GM11168 (cell line): ENCODE measurements at regions not wholly inside any gene's neighbourhood (a gene's known extent, or its start where the extent isn't known, plus 50 kb on each side); places are given as distances from the start of the nearest gene placed in this dataset.

Experiments used
- in situ Hi-C: fragments of 300-500 bp; cut with MboI; formaldehyde crosslinking; loops from one replicate; pipeline ENCODE4 v1.12.0; 2022; ENCODE audit warnings: low sequenced_read_pairs; ENCODE audit not compliant: unreplicated experiment

DNA sequence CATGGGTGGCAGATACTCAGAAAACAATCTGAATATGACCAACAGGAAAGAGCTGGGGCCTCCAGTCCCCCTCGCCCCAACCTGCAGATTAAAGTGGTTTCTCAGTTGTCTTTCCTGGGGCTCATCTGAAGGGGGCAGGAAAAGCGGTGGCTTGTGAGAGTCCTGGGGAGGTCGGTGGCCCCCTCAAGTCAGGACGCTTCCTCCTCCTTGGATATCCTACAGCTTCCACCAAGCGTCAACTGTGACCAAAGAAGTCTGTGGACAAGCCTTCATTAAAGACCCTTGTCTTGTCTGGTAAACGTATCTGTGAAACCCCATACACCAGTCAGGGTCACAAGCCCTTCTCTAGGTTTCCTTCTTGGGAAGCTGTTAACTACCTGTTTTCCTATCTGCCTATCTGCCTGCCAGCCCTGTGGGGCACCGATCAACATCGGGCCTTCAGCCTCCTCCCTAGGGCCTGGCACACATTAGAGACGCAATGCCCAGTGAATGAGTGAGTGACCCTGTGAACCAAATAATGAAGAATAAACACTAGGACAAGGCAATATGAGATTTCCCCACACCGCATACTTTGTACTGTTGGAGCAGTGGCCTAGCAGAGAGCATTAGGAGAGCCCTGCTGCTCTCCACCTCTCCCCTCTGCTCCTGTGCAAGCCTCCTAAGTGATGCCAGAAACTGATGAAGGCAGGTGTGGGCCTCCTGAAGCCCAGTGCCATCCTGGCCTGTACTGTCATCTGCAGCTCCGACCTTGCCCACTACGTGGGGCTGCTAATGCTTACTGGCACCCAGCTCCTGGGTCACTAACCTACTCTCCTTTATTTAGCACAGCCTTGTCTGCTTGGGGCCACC, 1317.8 kb downstream of the UQCRFS1 start:
- in situ Hi-C loops, result no loop called here

GRCh38 chr19:27892500-27892899, 1320.5 kb downstream of the UQCRFS1 start:
- in situ Hi-C loops, result no loop called here

GRCh38 chr19:27891411-27891810, 1321.5 kb downstream of the UQCRFS1 start:
- in situ Hi-C loops, result no loop called here

- in situ Hi-C loops, result no loop called here
Measured at GRCh38 chr19:27890696-27891095, 1322.3 kb downstream of the UQCRFS1 start.

DNA sequence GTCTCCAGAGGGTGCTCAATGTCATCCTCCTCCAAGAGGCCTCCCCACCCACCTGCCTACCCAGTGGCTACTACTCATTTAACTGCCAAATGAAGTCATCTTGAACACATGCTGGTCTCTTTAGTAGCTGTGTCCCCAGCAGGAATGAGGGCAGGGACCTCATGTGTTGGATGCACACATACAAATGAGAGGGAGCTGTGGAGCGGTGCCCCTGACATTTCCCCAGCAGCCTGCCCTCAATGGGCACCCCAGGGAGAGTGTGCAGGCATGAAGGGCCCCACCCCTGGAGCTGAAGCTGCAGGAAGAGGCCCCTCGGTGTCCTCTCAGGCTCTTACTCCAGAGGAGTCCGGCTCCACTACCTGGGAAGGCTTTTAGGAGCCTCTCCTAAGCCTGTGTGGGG, 1322.7 kb downstream of the UQCRFS1 start:
- in situ Hi-C loops, result no loop called here

GRCh38 chr19:27889156-27889555, 1323.8 kb downstream of the UQCRFS1 start:
- in situ Hi-C loops, result no loop called here

- in situ Hi-C loops, result no loop called here
Measured at GRCh38 chr19:27887946-27888345, 1325.0 kb downstream of the UQCRFS1 start.

GRCh38 chr19:27885359-27885758, 1327.6 kb downstream of the UQCRFS1 start:
- in situ Hi-C loops, result no loop called here

- in situ Hi-C loops, result no loop called here
Measured at GRCh38 chr19:27884376-27884775, 1328.6 kb downstream of the UQCRFS1 start.

DNA sequence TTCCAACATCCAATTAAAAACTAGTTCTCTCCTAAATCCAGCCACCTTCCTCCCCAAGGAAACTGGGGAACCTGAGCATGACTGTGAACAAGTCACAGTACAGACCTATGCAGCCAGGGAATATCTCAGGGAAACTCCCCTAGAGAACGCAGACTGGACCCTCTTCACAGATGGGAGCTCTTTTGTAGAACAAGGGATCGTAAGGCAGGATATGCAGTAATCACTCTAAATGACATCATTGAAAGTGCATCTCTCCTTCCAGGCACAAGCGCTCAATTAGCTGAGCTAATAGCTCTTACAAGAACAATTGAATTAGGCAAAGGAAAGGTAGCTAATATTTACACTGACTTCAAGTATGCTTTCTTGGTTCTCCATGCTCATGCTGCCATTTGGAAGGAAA, 1331.7 kb downstream of the UQCRFS1 start:
- in situ Hi-C loops, result no loop called here

DNA sequence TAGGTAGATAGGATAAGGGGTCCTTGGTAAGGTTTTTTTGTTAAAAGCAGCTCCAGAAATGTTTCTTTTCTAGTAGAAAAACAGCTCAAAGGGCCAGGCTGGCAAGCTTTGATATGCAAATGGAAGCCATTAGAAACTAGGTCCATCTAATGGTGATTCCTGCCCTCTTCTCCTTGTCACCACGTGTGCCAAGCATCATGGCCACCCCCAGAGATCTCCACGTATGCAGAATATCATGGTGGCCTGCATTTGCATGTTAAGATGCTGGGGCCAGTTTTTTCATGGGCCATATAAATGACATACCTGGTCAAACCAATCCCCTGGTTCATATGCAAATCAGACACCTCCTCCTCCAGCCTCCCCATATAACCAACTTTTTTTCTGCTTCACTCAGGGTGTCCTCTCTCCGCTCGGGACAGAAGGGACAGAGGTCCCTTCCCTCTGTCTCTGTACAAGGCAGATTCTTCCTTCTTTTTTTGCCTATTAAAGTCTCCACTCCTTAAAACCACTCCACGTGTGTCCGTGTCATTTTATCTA, 1335.9 kb downstream of the UQCRFS1 start:
- in situ Hi-C loops, result no loop called here

- in situ Hi-C loops, result no loop called here
Measured at GRCh38 chr19:27876489-27876888, 1336.5 kb downstream of the UQCRFS1 start.

GRCh38 chr19:27872370-27872769, 1340.6 kb downstream of the UQCRFS1 start:
- in situ Hi-C loops, result no loop called here

- in situ Hi-C loops, result no loop called here
Measured at GRCh38 chr19:27870293-27870692, 1342.7 kb downstream of the UQCRFS1 start.

DNA sequence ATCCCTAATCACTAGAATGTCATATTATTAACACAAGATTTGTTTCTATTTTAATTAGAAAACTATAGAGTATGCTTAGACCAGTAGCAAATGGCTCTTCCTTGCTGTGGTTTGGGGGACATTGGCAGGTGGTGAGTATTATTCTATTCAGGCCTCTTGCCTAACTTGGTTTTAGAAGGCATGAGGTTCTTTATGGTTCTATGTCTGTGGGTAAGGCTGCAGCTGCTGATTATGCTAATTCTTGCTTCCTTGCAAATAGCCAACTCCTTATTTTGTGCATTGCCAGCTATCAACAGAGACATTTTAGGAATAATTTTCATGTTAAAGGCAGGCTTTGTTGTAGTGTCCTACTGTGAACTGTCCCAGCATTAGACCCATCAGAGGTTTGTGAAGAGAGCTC, 1344.9 kb downstream of the UQCRFS1 start:
- in situ Hi-C loops, result no loop called here

- in situ Hi-C loops, result no loop called here
Measured at GRCh38 chr19:27865927-27866777, 1346.8 kb downstream of the UQCRFS1 start.

DNA sequence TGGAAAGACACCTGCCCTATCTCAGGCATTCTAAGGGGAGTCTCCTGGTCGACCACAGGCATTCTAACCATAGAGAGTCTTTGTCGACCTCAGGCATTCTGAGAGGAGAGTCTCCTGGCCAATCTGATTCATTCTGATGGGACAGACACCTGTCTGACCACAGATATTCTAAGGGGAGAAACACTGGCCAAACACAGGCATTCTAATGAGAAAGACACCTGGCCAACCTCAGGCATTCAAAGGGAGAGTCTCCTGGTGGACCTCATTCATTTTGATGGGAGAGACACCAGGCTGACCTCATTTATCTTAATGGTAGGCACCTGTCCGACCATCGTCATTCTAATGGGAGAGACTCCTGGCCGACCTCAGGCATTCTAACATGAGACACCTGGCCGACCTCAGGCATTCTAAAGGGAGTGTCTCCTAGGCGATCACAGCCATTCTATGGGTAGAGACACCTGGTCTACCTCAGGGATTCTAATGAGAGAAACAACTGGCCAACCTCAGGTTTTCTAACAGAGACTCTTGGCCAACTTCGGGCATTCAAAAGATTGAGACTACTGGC, 1351.5 kb downstream of the UQCRFS1 start:
- in situ Hi-C loops, result no loop called here

DNA sequence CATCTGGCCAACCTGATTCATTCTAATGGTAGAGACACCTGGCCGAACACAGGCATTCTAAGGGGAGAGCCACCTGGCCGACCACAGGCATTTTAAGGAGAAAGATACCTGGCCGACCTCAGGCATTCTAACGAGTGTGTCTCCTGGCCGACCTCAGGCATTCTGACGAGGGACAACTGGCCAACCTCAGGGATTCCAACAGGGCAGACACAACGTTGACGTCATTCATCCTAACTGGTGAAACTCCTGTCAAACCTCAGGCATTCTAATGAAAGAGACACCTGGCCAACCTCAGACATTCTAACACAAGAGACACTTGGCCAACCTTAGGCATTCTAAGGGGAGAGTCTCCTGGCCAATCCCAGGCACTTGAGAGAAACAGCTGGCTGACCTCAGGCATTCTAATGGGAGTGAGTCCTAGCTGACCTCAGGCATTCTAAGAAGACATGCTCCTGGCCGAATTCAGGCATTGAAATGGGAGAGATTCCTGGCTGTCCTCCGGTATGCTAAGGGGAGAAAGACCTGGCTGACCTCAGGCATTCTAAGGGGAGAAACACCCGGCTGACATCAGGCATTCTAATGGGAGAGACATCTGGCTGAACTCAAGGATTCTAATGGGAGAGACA, 1352.5 kb downstream of the UQCRFS1 start:
- in situ Hi-C loops, result no loop called here

DNA sequence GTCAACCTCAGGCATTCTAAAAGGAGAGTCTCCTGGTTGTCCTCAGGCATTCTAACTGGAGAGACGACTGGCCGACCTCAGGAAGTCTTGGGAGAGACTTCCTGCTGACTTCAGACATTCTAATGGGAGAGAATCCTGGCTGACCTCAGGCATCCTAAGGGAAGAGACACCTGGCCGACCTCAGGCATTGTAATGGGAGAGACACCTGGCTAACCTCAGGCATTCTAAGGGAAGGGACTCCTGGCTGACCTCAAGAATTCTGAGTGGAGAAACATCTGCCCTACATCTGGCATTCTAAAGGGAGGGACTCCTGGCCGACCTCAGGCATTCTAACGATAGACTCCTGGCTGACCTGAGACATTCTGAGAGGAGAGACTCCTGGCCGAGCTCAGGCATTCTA, 1353.3 kb downstream of the UQCRFS1 start:
- in situ Hi-C loops, result no loop called here

- in situ Hi-C loops, result no loop called here
Measured at GRCh38 chr19:27858981-27859581, 1353.9 kb downstream of the UQCRFS1 start.
